GM23338 (cell line): ENCODE measurements at regions not wholly inside any gene's neighbourhood (a gene's known extent, or its start where the extent isn't known, plus 50 kb on each side); places are given as distances from the start of the nearest gene placed in this dataset.

Source experiments
- ATAC-seq: fragments of 200-7000 bp; cut with Tn5 transposase; 3 replicates; pipeline ENCODE4 v1.9.1; 2020
- DNase-seq: peaks from one replicate; pipeline ENCODE4 v3.0.0-alpha.2; 2015; ENCODE audit warnings: low spot score
- H2AFZ ChIP-seq: fragments of 200-600 bp; sonication (generic); 2 replicates; pipeline ENCODE4 v1.8.0; 2016; ENCODE audit warnings: antibody characterized with exemption, mild to moderate bottlenecking, moderate library complexity
- H3F3A ChIP-seq: fragments of 200-600 bp; sonication (generic); replicated peaks from 2 replicates; pipeline ENCODE4 v1.8.0; 2017; ENCODE audit warnings: antibody characterized with exemption, mixed run types, low read depth
- H3K27ac ChIP-seq: fragments of 200-600 bp; sonication (generic); 2 replicates; pipeline ENCODE4 v1.6.1; 2016; ENCODE audit warnings: low read depth
- H3K27me3 ChIP-seq: fragments of 200-600 bp; sonication (generic); 2 replicates; pipeline ENCODE4 v1.8.0; 2016; ENCODE audit warnings: mild to moderate bottlenecking, mixed run types, moderate library complexity; ENCODE audit not compliant: insufficient read depth
- H3K36me3 ChIP-seq: fragments of 200-600 bp; sonication (generic); 2 replicates; pipeline ENCODE4 v1.8.0; 2016; ENCODE audit warnings: mild to moderate bottlenecking; ENCODE audit not compliant: insufficient read depth
- H3K4me1 ChIP-seq: fragments of 200-600 bp; sonication (generic); 2 replicates; pipeline ENCODE4 v1.8.0; 2016; ENCODE audit warnings: mild to moderate bottlenecking, moderate library complexity; ENCODE audit not compliant: insufficient read depth
- H3K4me2 ChIP-seq: fragments of 200-600 bp; sonication (generic); 2 replicates; pipeline ENCODE4 v1.7.1; 2017; ENCODE audit warnings: mixed run types
- H3K4me3 ChIP-seq: fragments of 200-600 bp; sonication (generic); 2 replicates; pipeline ENCODE4 v1.6.1; 2016; ENCODE audit warnings: mixed run types
- H3K79me2 ChIP-seq: fragments of 200-600 bp; sonication (generic); replicated peaks from 2 replicates; pipeline ENCODE4 v1.8.0; 2017; ENCODE audit warnings: mild to moderate bottlenecking; ENCODE audit not compliant: insufficient read depth
- H3K9me2 ChIP-seq: fragments of 200-600 bp; sonication (generic); 2 replicates; pipeline ENCODE4 v1.8.0; 2017; ENCODE audit not compliant: insufficient read depth
- H4K20me1 ChIP-seq: fragments of 200-600 bp; sonication (generic); replicated peaks from 2 replicates; pipeline ENCODE4 v1.8.0; 2017; ENCODE audit warnings: mild to moderate bottlenecking; ENCODE audit not compliant: insufficient read depth
- H3K27ac Mint-ChIP-seq: 2 replicates; pipeline ENCODE4 v1.8.0; 2020; ENCODE audit warnings: inconsistent platforms, mild to moderate bottlenecking, moderate library complexity, mixed read lengths
- H3K27me3 Mint-ChIP-seq: 3 replicates; pipeline ENCODE4 v1.8.0; 2022; ENCODE audit warnings: low read depth, mild to moderate bottlenecking, moderate library complexity, mixed read lengths, inconsistent platforms; ENCODE audit not compliant: insufficient read depth, poor library complexity
- H3K36me3 Mint-ChIP-seq: 3 replicates; pipeline ENCODE4 v1.8.0; 2021; ENCODE audit warnings: low read depth, mild to moderate bottlenecking, inconsistent platforms, moderate library complexity, mixed read lengths
- H3K4me1 Mint-ChIP-seq: 3 replicates; pipeline ENCODE4 v1.8.0; 2020; ENCODE audit warnings: mild to moderate bottlenecking, inconsistent platforms, mixed read lengths
- H3K4me3 Mint-ChIP-seq: 3 replicates; pipeline ENCODE4 v1.8.0; 2021; ENCODE audit warnings: moderate library complexity, mild to moderate bottlenecking, inconsistent platforms, mixed read lengths
- H3K9me3 Mint-ChIP-seq: 3 replicates; pipeline ENCODE4 v1.8.0; 2020; ENCODE audit warnings: moderate library complexity, mild to moderate bottlenecking, inconsistent platforms, mixed read lengths
- CREB1 ChIP-seq: fragments of 250-450 bp; sonication (Bioruptor Pico); IDR thresholded peaks from 2 replicates; pipeline ENCODE4 v1.5.0; 2020; ENCODE audit warnings: low read depth, mild to moderate bottlenecking, moderate library complexity
- CTCF ChIP-seq, 2 experiments: fragments of 200-600 bp in 1 of 2; sonication (generic) in 1 of 2; conservative IDR thresholded peaks; 2 replicates each; pipeline versions ENCODE4 v1.5.1 to v1.6.1; 2016 to 2017; ENCODE audit warnings: antibody characterized with exemption in 2 of 2, low read depth in 2 of 2, mild to moderate bottlenecking in 2 of 2, moderate library complexity in 1 of 2
- ETS1 ChIP-seq: IDR thresholded peaks from 2 replicates; pipeline ENCODE4 v1.6.1; 2016; ENCODE audit warnings: antibody characterized with exemption
- EZH2 ChIP-seq: fragments of 200-600 bp; sonication (generic); IDR thresholded peaks from one replicate; pipeline ENCODE4 v1.8.0; 2017; ENCODE audit warnings: antibody characterized with exemption, mild to moderate bottlenecking, low read depth; ENCODE audit not compliant: unreplicated experiment
- EZH2phosphoT487 ChIP-seq: fragments of 200-600 bp; sonication (generic); IDR thresholded peaks from one replicate; pipeline ENCODE4 v1.8.1; 2018; ENCODE audit warnings: antibody characterized with exemption; ENCODE audit not compliant: unreplicated experiment
- JUNB ChIP-seq: IDR thresholded peaks from one replicate; pipeline ENCODE4 v1.6.1; 2016; ENCODE audit warnings: antibody characterized with exemption; ENCODE audit not compliant: unreplicated experiment
- NANOG ChIP-seq: IDR thresholded peaks from 2 replicates; pipeline ENCODE4 v1.6.1; 2016; ENCODE audit warnings: antibody characterized with exemption, borderline replicate concordance
- POLR2AphosphoS5 ChIP-seq: IDR thresholded peaks from 2 replicates; pipeline ENCODE4 v1.6.1; 2016; ENCODE audit warnings: antibody characterized with exemption, low read depth
- REST ChIP-seq: IDR thresholded peaks from one replicate; pipeline ENCODE4 v1.6.1; 2018; ENCODE audit warnings: antibody characterized with exemption; ENCODE audit not compliant: unreplicated experiment
- STAT1 ChIP-seq: IDR thresholded peaks from one replicate; pipeline ENCODE4 v1.6.1; 2016; ENCODE audit warnings: antibody characterized with exemption; ENCODE audit not compliant: unreplicated experiment
- ZNF114 ChIP-seq: fragments of 250-450 bp; sonication (Bioruptor Pico); IDR thresholded peaks from 2 replicates; pipeline ENCODE4 v1.5.0; 2020; ENCODE audit warnings: mild to moderate bottlenecking, moderate library complexity
- ZNF331 ChIP-seq: fragments of 250-450 bp; sonication (Bioruptor Pico); IDR thresholded peaks from 2 replicates; pipeline ENCODE4 v1.5.0; 2020; ENCODE audit warnings: low read depth, mild to moderate bottlenecking, moderate library complexity

DNA sequence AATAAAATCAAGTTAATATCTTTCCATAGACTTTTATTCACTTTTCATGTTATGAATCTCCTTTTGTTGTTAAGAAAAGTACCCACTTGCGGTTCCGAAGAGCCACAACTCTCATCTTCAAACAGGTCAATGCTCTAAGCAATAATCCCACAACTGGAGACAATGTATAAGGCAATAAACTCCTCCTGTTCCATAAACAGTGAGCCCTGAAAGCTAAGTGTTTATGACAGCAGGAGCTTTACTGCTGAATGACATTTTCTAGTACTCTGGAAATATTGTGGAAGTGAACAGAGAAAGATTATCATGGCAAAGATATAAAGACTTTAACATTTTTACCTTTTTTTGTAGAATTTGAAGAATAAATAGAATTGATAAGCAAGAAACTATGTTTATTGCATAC, 213.5 kb upstream of the MBL2 start (continued):
- TF ChIP-seq REST (no peak), NANOG (no peak), EZH2 (no peak), ETS1 (no peak), ZNF114 (CRISPR knock-in tag) (no peak), CREB1 (CRISPR knock-in tag) (no peak), POLR2AphosphoS5 (no peak), EZH2phosphoT487 (no peak), JUNB (no peak), CTCF (conservative IDR thresholded peaks at IDR 0.05; ENCODE audit: low read depth in 2 of 2) (no peak), STAT1 (no peak)

- H3K4me3 ChIP-seq: no peak overlapping the region
- ATAC-seq (no peak), DNase-seq (no peak)
- H4K20me1 ChIP-seq: no peaks in the 10 kb centered on the region
- no peaks in the 10 kb centered on the region for H3K9me2 ChIP-seq
- H3F3A ChIP-seq: no peaks in the 10 kb centered on the region
- H3K27ac ChIP-seq: no peak overlapping the region
- no peaks in the 10 kb centered on the region for H3K9me3 Mint-ChIP-seq
- no peaks in the 10 kb centered on the region for H3K36me3 Mint-ChIP-seq
- H3K27ac Mint-ChIP-seq: no peak overlapping the region
- no peaks in the 10 kb centered on the region for H3K4me1 Mint-ChIP-seq
- no peaks in the 10 kb centered on the region for H3K4me1 ChIP-seq
- no peaks in the 10 kb centered on the region for H3K27me3 ChIP-seq
- H2AFZ ChIP-seq: peak overlapping the region; percentile 69
- H3K4me3 Mint-ChIP-seq: no peak overlapping the region
- H3K27me3 Mint-ChIP-seq: peaks cover 2% of the 10 kb centered on the region
- H3K4me2 ChIP-seq: no peak overlapping the region
- H3K36me3 ChIP-seq: no peaks in the 10 kb centered on the region
- H3K79me2 ChIP-seq: no peaks in the 10 kb centered on the region
- no peak for TF ChIP-seq EZH2phosphoT487
- TF ChIP-seq CTCF (conservative IDR thresholded peaks at IDR 0.05; ENCODE audit: low read depth in 2 of 2): no peak
- no peak for TF ChIP-seq JUNB
- TF ChIP-seq NANOG: no peak
- TF ChIP-seq ZNF331 (CRISPR knock-in tag): no peak
- no peak for TF ChIP-seq ZNF114 (CRISPR knock-in tag)
- TF ChIP-seq EZH2: no peak
- no peak for TF ChIP-seq POLR2AphosphoS5
These were observed 211.6 kb upstream of the MBL2 start for GRCh38 chr10:52984169-52984568.
